Mesodermal cell (in vitro differentiated cells): ENCODE measurements at regions not wholly inside any gene's neighbourhood (a gene's known extent, or its start where the extent isn't known, plus 50 kb on each side); places are given as distances from the start of the nearest gene placed in this dataset.

Experiments used
- H3K27ac ChIP-seq: 2 replicates; pipeline ENCODE4 v1.7.0; 2013; ENCODE audit warnings: mild to moderate bottlenecking, low read depth, low read length, moderate library complexity; ENCODE audit not compliant: severe bottlenecking
- H3K36me3 ChIP-seq: 2 replicates; pipeline ENCODE4 v1.7.1; 2013; ENCODE audit warnings: mild to moderate bottlenecking, low read length, moderate library complexity; ENCODE audit not compliant: control insufficient read depth, insufficient read depth
- H3K4me1 ChIP-seq: one replicate; pipeline ENCODE4 v1.7.1; 2013; ENCODE audit warnings: mild to moderate bottlenecking, low read length; ENCODE audit not compliant: insufficient read depth, control insufficient read depth, poor library complexity, severe bottlenecking
- H3K4me3 ChIP-seq: 2 replicates; pipeline ENCODE4 v1.7.0; 2013; ENCODE audit warnings: low read length, control low read depth, mild to moderate bottlenecking; ENCODE audit not compliant: insufficient read depth, poor library complexity, severe bottlenecking; ENCODE audit errors: extremely low read depth
- H3K9me3 ChIP-seq: 2 replicates; pipeline ENCODE4 v1.7.1; 2013; ENCODE audit warnings: mild to moderate bottlenecking, low read length, moderate library complexity; ENCODE audit not compliant: control insufficient read depth
- WGBS, 2 experiments: methylation state at CpG; one replicate each; pipeline ENCODE4 v1.1.5; 2013; ENCODE audit warnings: missing lambda C conversion rate in 2 of 2; ENCODE audit not compliant: insufficient coverage in 2 of 2; 5-methylcytosine and 5-hydroxymethylcytosine counted together

GRCh38 chr12:114884575-114884974, 200.6 kb upstream of the TBX3 start:
- 83 to 94% methylated on average over 4 of the region's 6 CpGs for WGBS, 2 experiments
- no peaks in the 10 kb centered on the region for H3K4me1 ChIP-seq
- no peaks in the 10 kb centered on the region for H3K36me3 ChIP-seq
- H3K27ac ChIP-seq, result no peak overlapping the region
- no peaks in the 10 kb centered on the region for H3K9me3 ChIP-seq
- H3K4me3 ChIP-seq, result no peak overlapping the region

- no peak overlapping the region for H3K4me3 ChIP-seq
- WGBS, 2 experiments, result 83 to 94% methylated on average over 1 to 2 of the region's 4 CpGs
- H3K27ac ChIP-seq, result no peak overlapping the region
- H3K9me3 ChIP-seq, result no peaks in the 10 kb centered on the region
- no peaks in the 10 kb centered on the region for H3K4me1 ChIP-seq
- no peaks in the 10 kb centered on the region for H3K36me3 ChIP-seq
Observed at GRCh38 chr12:114882083-114882482, 198.1 kb upstream of the TBX3 start.

GRCh38 chr12:114879354-114879753, 195.4 kb upstream of the TBX3 start:
- 88 to 94% methylated on average over 2 to 3 of the region's 4 CpGs for WGBS, 2 experiments
- no peaks in the 10 kb centered on the region for H3K4me1 ChIP-seq
- H3K9me3 ChIP-seq, result no peaks in the 10 kb centered on the region
- no peak overlapping the region for H3K4me3 ChIP-seq
- no peaks in the 10 kb centered on the region for H3K36me3 ChIP-seq
- H3K27ac ChIP-seq, result no peak overlapping the region

DNA sequence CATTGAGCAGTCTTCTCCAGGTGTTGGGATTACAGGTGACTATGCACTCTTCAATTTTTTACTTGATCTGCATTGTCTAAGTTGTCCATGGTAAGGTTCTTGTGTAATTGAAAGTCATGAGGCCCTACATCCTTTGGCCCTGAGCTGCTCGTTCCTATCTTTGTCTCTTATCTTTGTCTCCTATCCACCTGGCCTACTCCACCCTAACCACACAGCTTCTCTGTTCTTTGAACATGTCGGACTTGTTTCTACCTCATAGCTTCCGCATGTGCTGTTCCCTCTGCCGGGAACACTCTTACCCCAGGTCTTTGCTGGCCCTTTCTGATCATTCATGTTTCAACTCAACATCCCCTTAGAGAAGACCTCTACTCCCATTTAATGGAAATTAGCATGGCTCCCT, 194.8 kb upstream of the TBX3 start:
- H3K4me1 ChIP-seq, result no peaks in the 10 kb centered on the region
- 86 to 94% methylated on average over 4 of the region's 4 CpGs for WGBS, 2 experiments
- no peak overlapping the region for H3K4me3 ChIP-seq
- H3K9me3 ChIP-seq, result no peaks in the 10 kb centered on the region
- H3K36me3 ChIP-seq, result no peaks in the 10 kb centered on the region
- no peak overlapping the region for H3K27ac ChIP-seq

DNA sequence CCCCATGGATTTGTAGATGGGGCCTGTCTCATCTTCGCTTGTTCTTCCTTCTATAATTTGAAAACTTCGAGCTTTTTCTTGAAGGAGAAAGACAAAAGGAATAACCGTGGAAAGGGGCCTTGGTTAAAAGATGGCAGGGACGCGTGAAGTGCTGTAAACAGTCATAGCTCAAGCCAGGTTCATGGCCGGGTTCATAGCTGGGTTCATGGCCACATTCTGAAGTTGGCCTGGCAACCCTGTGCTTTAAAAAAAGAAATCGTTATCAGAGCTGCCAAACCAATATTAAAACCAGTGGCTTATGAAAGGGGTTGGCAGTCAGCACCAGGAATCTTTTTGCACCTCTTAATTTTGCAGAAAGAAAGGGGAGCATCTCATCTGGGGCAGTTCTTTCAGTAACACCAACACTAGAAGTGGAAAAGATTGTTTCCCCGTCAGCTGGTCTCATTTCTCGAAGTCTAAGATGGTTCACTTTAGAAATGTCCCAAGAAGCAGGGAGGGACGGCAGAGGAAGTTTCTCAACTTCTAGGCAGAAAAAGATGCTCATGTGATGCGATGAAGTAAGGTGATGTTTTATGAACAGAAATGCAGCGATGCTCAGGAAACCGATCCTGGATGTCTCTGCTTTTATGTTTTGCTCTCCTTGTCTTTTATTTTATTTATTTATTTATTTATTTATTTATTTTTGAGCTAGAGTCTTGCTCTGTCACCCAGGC, 193.1 kb upstream of the TBX3 start:
- Histone ChIP-seq H3K4me3 (no peak overlapping the region), H3K36me3 (no peaks in the 10 kb centered on the region), H3K27ac (no peak overlapping the region), H3K4me1 (no peaks in the 10 kb centered on the region), H3K9me3 (no peaks in the 10 kb centered on the region)
- WGBS, 2 experiments, result 84 to 98% methylated on average over 9 to 10 of the region's 13 CpGs

DNA sequence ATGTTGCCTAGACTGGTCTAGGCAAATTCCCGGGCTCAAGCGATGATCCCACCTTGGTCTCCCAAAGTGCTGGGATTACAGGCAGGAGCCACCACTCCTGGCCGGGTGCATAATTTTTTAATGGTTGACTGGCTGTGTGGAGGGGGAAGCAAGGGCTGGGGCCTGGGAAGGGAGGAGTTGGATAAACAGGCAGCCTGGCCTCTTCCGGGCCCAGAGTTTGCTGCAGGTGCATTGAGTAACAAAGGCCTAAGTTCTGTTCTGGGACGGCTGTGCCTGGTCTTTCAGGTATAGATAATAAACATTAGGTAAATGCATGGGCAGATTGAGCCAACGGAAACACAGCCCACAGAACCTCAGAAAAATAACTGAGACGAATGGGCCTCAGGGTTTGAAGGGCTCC, 191.3 kb upstream of the TBX3 start:
- H3K9me3 ChIP-seq, result no peaks in the 10 kb centered on the region
- no peak overlapping the region for H3K27ac ChIP-seq
- WGBS, 2 experiments, result 81 to 87% methylated on average over 6 to 7 of the region's 7 CpGs
- no peaks in the 10 kb centered on the region for H3K4me1 ChIP-seq
- no peak overlapping the region for H3K4me3 ChIP-seq
- no peaks in the 10 kb centered on the region for H3K36me3 ChIP-seq

DNA sequence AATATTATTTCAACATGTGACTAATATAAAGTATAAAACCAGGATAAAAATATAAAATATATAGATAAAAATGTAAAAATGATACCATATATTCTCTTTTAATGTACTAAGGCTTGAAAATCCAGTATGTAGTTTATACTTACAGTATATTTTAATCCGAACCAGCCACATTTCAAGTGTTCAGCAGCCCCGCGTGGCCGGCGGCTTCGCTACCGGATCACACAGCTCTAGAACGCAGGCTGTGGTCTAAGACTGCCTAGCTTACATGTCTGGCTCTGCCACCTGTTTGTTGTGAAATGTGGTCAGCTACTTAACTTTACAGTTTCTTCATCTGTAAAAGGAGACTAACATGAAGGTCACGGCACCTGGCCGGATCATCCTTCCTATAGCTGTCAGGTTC, 189.7 kb upstream of the TBX3 start:
- Histone ChIP-seq H3K4me1 (no peaks in the 10 kb centered on the region), H3K9me3 (no peaks in the 10 kb centered on the region), H3K36me3 (no peaks in the 10 kb centered on the region), H3K4me3 (no peak overlapping the region), H3K27ac (no peak overlapping the region)
- 94 to 100% methylated on average over 2 to 8 of the region's 10 CpGs for WGBS, 2 experiments

GRCh38 chr12:114868995-114869834, 185.2 kb upstream of the TBX3 start:
- Histone ChIP-seq H3K27ac (no peak overlapping the region), H3K9me3 (peaks cover 3% of the 10 kb centered on the region), H3K4me3 (no peak overlapping the region), H3K4me1 (no peaks in the 10 kb centered on the region), H3K36me3 (no peaks in the 10 kb centered on the region)
- WGBS, 2 experiments, result 88 to 93% methylated on average over 10 to 12 of the region's 14 CpGs

- Histone ChIP-seq H3K36me3 (no peaks in the 10 kb centered on the region), H3K9me3 (peaks cover 3% of the 10 kb centered on the region), H3K27ac (no peak overlapping the region), H3K4me3 (no peak overlapping the region), H3K4me1 (no peaks in the 10 kb centered on the region)
- WGBS, 2 experiments, result 98% methylated on average over 4 of the region's 4 CpGs
Observed at GRCh38 chr12:114866331-114866730, 182.4 kb upstream of the TBX3 start.

DNA sequence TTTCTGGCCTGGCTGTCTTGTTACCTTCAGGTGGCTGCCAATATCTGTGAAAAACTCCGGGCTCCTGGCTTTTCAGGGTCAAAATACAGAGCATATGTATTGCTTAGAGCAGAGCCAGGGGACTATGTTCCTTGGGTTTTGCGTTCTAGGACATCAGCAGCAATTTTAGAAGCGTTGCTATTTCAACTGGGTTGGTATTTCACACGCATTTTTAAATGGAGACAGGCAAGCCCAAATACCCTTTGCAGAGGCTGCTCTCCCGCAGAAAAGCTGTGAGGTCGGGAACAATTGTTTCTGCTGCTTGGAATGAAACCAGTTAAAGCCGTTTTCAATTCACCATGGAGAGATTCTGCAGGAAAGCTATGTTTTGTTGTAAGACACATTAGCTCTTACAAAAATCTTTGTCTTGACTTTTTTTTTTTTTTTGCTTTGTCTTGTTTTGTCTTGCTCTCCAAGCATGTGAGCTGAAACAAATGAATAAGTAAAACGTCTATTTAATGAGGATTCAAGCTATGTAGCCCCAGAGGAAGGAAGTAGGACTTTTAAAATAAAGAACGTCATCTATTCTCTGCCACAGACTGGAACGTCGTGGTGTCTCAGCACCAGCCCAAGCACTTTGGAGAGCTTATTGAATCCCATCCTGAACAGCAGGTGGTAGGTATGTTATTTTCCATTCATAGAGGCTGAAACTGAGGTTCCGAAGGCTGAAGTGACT, 181.0 kb upstream of the TBX3 start:
- no peak overlapping the region for H3K27ac ChIP-seq
- WGBS, 2 experiments, result 40 to 49% methylated on average over 11 of the region's 12 CpGs
- no peak overlapping the region for H3K4me3 ChIP-seq
- no peaks in the 10 kb centered on the region for H3K4me1 ChIP-seq
- peaks cover 9% of the 10 kb centered on the region for H3K9me3 ChIP-seq
- no peaks in the 10 kb centered on the region for H3K36me3 ChIP-seq
